ENCODE measurements at regions not wholly inside any gene's neighbourhood (a gene's known extent, or its start where the extent isn't known, plus 50 kb on each side); places are given as distances from the start of the nearest gene placed in this dataset.

DNA sequence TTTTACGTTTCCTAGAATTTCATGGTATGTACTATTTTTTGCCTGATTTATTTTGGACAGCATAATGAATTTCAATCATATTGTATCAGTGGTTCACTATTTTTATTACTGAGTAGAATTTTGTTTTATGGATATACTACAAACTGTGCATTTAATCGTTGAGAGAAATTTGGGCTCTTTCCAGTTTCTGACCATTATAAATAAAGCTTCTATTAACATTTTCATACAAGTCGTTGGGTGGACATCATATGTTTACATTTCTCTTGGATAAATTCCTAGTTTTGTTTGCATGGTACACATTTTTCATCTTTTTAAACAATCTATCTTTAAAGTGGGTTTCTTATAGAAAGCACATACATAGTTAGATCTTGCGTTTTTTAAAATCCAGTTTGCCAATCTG, 472.7 kb upstream of the MAGEB18 start:
- POLR2A ChIA-PET (ENCODE audit: low non-redundant PET): no interaction called here
- CTCF ChIA-PET: no interaction called here
- Histone ChIP-seq H3K4me1 (ENCODE audit: insufficient read depth, low read length, poor library complexity, severe bottlenecking) (no peaks in the 10 kb centered on the region), H3K36me3 (ENCODE audit: insufficient read depth, low read length, poor library complexity, severe bottlenecking) (no peaks in the 10 kb centered on the region), H3K9me3 (ENCODE audit: low read depth, low read length, poor library complexity, severe bottlenecking) (no peaks in the 10 kb centered on the region), H3K27ac (ENCODE audit: low read depth, low read length, poor library complexity, severe bottlenecking) (no peak overlapping the region), H3K27me3 (replicated peaks; ENCODE audit: insufficient read depth, low read depth, low read length, poor library complexity) (no peaks in the 10 kb centered on the region), H3K4me3 (ENCODE audit: low read depth, low read length, poor library complexity, severe bottlenecking) (no peak overlapping the region)
- no TSS peak for BruUV-seq (replicated peaks)
- TF ChIP-seq, protein P1, sequence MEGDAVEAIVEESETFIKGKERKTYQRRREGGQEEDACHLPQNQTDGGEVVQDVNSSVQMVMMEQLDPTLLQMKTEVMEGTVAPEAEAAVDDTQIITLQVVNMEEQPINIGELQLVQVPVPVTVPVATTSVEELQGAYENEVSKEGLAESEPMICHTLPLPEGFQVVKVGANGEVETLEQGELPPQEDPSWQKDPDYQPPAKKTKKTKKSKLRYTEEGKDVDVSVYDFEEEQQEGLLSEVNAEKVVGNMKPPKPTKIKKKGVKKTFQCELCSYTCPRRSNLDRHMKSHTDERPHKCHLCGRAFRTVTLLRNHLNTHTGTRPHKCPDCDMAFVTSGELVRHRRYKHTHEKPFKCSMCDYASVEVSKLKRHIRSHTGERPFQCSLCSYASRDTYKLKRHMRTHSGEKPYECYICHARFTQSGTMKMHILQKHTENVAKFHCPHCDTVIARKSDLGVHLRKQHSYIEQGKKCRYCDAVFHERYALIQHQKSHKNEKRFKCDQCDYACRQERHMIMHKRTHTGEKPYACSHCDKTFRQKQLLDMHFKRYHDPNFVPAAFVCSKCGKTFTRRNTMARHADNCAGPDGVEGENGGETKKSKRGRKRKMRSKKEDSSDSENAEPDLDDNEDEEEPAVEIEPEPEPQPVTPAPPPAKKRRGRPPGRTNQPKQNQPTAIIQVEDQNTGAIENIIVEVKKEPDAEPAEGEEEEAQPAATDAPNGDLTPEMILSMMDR (conservative IDR thresholded peaks at IDR 0.05; ENCODE audit: low read depth, low read length): no peak
- no peak for TF ChIP-seq EZH2 (IDR thresholded peaks at IDR 0.05; ENCODE audit: borderline replicate concordance, low read depth, low read length, poor library complexity, severe bottlenecking)
- no peak for DNase-seq (ENCODE audit: low spot score)
- intact Hi-C loops (cut with micrococcal nuclease; ENCODE audit: unreplicated experiment): no loop called here

DNA sequence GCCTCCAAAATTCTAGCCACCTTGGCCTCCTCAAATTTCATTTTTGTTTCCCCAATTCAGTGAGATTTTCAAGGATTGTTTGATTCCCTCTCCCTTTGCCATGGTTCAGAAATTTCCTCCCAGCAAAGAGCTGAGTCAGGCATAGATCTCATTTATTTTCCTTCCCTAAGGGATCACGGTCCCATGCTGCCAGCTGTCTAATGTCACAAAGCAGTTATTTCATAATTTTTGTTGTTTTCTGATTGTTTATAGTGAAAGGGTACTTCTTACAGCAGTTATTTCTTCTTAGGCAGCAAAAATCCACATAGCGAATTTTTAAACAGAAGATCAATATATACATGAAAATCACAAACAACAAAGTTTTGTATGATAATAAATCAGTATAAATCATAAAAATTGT, 470.5 kb upstream of the MAGEB18 start:
- no peak overlapping the region for H3K4me3 ChIP-seq (ENCODE audit: low read depth, low read length, poor library complexity, severe bottlenecking)
- H3K27me3 ChIP-seq (replicated peaks; ENCODE audit: insufficient read depth, low read depth, low read length, poor library complexity): no peaks in the 10 kb centered on the region
- TF ChIP-seq, protein P1 (conservative IDR thresholded peaks at IDR 0.05; ENCODE audit: low read depth, low read length): no peak
- TF ChIP-seq EZH2 (IDR thresholded peaks at IDR 0.05; ENCODE audit: borderline replicate concordance, low read depth, low read length, poor library complexity, severe bottlenecking): no peak
- ChIA-PET CTCF (no interaction called here), POLR2A (ENCODE audit: low non-redundant PET) (no interaction called here)
- H3K9me3 ChIP-seq (ENCODE audit: low read depth, low read length, poor library complexity, severe bottlenecking): no peaks in the 10 kb centered on the region
- intact Hi-C loops (cut with micrococcal nuclease; ENCODE audit: unreplicated experiment): no loop called here
- DNase-seq (ENCODE audit: low spot score): no peak
- no peak overlapping the region for H3K27ac ChIP-seq (ENCODE audit: low read depth, low read length, poor library complexity, severe bottlenecking)
- no peaks in the 10 kb centered on the region for H3K36me3 ChIP-seq (ENCODE audit: insufficient read depth, low read length, poor library complexity, severe bottlenecking)
- no peaks in the 10 kb centered on the region for H3K4me1 ChIP-seq (ENCODE audit: insufficient read depth, low read length, poor library complexity, severe bottlenecking)
- no TSS peak for BruUV-seq (replicated peaks)

DNA sequence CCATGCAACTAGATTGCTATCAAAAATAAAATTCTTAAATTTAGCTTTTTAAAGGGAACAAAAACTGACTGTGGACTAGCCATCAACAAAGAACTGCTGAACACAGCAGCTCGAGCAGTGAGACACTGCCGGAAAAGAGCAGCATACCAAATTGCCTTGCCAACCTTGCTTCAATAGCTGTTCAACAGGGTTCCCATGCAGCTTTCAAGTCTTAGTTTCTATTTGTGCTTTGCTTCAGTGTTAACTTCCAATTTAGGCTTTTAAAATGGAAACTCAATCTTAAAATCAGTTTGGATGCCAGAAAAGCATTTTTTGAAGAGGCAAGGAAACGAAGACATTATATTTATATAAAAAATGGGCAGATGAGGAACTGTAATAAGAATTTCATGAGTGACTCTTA, 463.4 kb upstream of the MAGEB18 start:
- no peak overlapping the region for H3K4me3 ChIP-seq (ENCODE audit: low read depth, low read length, poor library complexity, severe bottlenecking)
- CTCF ChIA-PET: no interaction called here
- no peaks in the 10 kb centered on the region for H3K36me3 ChIP-seq (ENCODE audit: insufficient read depth, low read length, poor library complexity, severe bottlenecking)
- no peaks in the 10 kb centered on the region for H3K9me3 ChIP-seq (ENCODE audit: low read depth, low read length, poor library complexity, severe bottlenecking)
- H3K27ac ChIP-seq (ENCODE audit: low read depth, low read length, poor library complexity, severe bottlenecking): no peak overlapping the region
- TF ChIP-seq, protein P1 (conservative IDR thresholded peaks at IDR 0.05; ENCODE audit: low read depth, low read length): no peak
- H3K27me3 ChIP-seq (replicated peaks; ENCODE audit: insufficient read depth, low read depth, low read length, poor library complexity): peaks cover 2% of the 10 kb centered on the region
- no peaks in the 10 kb centered on the region for H3K4me1 ChIP-seq (ENCODE audit: insufficient read depth, low read length, poor library complexity, severe bottlenecking)
- no peak for DNase-seq (ENCODE audit: low spot score)
- intact Hi-C loops (cut with micrococcal nuclease; ENCODE audit: unreplicated experiment): no loop called here
- POLR2A ChIA-PET (ENCODE audit: low non-redundant PET): no interaction called here
- BruUV-seq (replicated peaks): no TSS peak
